ENCODE measurements at regions not wholly inside any gene's neighbourhood (a gene's known extent, or its start where the extent isn't known, plus 50 kb on each side); places are given as distances from the start of the nearest gene placed in this dataset.

DNA sequence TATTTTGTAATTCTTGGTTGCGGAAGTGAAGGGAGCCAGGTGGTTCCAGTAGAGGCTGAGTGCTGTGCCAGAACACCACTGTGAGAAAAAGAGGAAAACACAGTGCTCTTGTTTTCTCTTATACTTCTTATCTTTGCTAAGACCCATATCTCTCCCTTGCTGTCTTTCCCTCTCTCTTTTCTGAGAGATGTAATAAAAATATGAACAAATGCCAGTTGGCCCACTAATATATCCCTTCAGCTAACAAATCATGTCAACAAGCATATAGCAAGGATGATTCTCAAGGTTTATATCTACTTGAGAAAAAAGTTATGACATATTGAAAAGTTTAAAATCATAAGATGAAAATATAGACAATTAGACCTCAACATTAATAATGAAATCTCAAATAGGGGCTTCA lies 758.3 kb downstream of the HDGFL1 start:
- Mint-ChIP-seq H3K4me1 (peaks cover 2% of the 10 kb centered on the region), H3K9me3 (no peaks in the 10 kb centered on the region), H3K27me3 (ENCODE audit: insufficient read depth, low read depth) (no peaks in the 10 kb centered on the region), H3K4me3 (no peak overlapping the region), H3K36me3 (no peaks in the 10 kb centered on the region), H3K27ac (no peak overlapping the region)
- H3K9ac ChIP-seq: no peak overlapping the region
- no peaks in the 10 kb centered on the region for H3K27me3 ChIP-seq
- no peak overlapping the region for H3K4me3 ChIP-seq
- H3K4me2 ChIP-seq: no peak overlapping the region
- H3K4me1 ChIP-seq: no peaks in the 10 kb centered on the region
- no peak for DNase-seq (ENCODE audit: low spot score)
- H4K20me1 ChIP-seq (ENCODE audit: low read depth): no peaks in the 10 kb centered on the region
- H3K9me3 ChIP-seq (ENCODE audit: low read depth): no peaks in the 10 kb centered on the region
- H3F3A ChIP-seq (ENCODE audit: low read depth): no peaks in the 10 kb centered on the region
- TF ChIP-seq EZH2 (IDR thresholded peaks at IDR 0.05) (no peak), EZH2phosphoT487 (IDR thresholded peaks at IDR 0.05) (no peak)
- TF ChIP-seq, protein P1, sequence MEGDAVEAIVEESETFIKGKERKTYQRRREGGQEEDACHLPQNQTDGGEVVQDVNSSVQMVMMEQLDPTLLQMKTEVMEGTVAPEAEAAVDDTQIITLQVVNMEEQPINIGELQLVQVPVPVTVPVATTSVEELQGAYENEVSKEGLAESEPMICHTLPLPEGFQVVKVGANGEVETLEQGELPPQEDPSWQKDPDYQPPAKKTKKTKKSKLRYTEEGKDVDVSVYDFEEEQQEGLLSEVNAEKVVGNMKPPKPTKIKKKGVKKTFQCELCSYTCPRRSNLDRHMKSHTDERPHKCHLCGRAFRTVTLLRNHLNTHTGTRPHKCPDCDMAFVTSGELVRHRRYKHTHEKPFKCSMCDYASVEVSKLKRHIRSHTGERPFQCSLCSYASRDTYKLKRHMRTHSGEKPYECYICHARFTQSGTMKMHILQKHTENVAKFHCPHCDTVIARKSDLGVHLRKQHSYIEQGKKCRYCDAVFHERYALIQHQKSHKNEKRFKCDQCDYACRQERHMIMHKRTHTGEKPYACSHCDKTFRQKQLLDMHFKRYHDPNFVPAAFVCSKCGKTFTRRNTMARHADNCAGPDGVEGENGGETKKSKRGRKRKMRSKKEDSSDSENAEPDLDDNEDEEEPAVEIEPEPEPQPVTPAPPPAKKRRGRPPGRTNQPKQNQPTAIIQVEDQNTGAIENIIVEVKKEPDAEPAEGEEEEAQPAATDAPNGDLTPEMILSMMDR (IDR thresholded peaks at IDR 0.05): no peak
- no peaks in the 10 kb centered on the region for H3K79me2 ChIP-seq (ENCODE audit: low read depth)
- H3K36me3 ChIP-seq: no peaks in the 10 kb centered on the region
- no peak overlapping the region for H2AFZ ChIP-seq (replicated peaks)
- no peak overlapping the region for H3K27ac ChIP-seq

DNA sequence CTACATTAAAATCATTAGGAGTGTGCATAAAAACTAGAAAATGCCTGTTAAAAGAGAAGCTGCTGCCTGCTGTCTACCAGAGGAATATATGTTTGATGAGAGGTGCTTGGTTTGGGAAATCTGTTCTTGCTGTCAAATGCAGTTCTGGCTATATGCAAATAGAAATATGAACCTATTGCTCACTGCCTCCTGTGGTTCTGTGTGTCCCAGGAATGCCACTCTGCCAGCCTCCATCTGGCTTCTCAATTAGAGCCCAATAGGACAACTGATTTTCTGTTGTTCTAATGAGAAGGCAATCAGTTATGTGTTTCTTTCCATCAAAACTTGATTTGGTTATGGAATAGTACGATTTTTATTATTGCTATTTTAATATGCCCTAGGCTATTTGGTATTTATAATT lies 759.7 kb downstream of the HDGFL1 start:
- Histone ChIP-seq H3F3A (ENCODE audit: low read depth) (no peaks in the 10 kb centered on the region), H3K27ac (no peak overlapping the region), H3K9ac (no peak overlapping the region), H3K36me3 (no peaks in the 10 kb centered on the region), H3K4me1 (no peaks in the 10 kb centered on the region), H2AFZ (replicated peaks) (no peak overlapping the region), H3K9me3 (ENCODE audit: low read depth) (no peaks in the 10 kb centered on the region), H3K27me3 (no peaks in the 10 kb centered on the region), H3K4me3 (no peak overlapping the region), H3K4me2 (no peak overlapping the region), H3K79me2 (ENCODE audit: low read depth) (no peaks in the 10 kb centered on the region), H4K20me1 (ENCODE audit: low read depth) (no peaks in the 10 kb centered on the region)
- Mint-ChIP-seq H3K36me3 (no peaks in the 10 kb centered on the region), H3K4me1 (peaks cover 2% of the 10 kb centered on the region), H3K27me3 (ENCODE audit: insufficient read depth, low read depth) (no peaks in the 10 kb centered on the region), H3K4me3 (no peak overlapping the region), H3K9me3 (no peaks in the 10 kb centered on the region), H3K27ac (no peak overlapping the region)
- no peak for DNase-seq (ENCODE audit: low spot score)
- TF ChIP-seq EZH2 (IDR thresholded peaks at IDR 0.05) (no peak), EZH2phosphoT487 (IDR thresholded peaks at IDR 0.05) (no peak)
- TF ChIP-seq, protein P1 (IDR thresholded peaks at IDR 0.05): no peak

DNA sequence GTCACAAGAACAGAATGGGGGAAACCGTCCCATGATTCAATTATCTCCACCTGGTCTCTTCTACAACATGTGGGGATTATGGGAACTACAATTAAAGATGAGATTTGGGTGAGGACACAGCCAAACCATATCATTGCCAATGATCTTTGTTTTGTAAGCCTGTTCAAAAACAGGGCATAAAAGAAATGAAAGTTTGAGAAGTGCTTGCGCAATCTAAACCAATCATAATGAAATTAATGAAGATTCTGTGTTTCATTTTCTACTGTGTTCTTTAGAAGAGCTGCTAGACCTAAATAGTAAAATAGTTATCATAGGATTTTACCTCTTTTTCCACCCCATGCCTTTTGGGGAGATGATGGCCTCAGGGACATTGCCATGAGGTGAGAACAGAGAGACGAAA lies 761.3 kb downstream of the HDGFL1 start:
- no peak overlapping the region for H2AFZ ChIP-seq (replicated peaks)
- TF ChIP-seq EZH2 (IDR thresholded peaks at IDR 0.05): no peak
- TF ChIP-seq EZH2phosphoT487 (IDR thresholded peaks at IDR 0.05): no peak
- TF ChIP-seq, protein P1 (IDR thresholded peaks at IDR 0.05): no peak
- no peaks in the 10 kb centered on the region for H3K79me2 ChIP-seq (ENCODE audit: low read depth)
- no peaks in the 10 kb centered on the region for H3F3A ChIP-seq (ENCODE audit: low read depth)
- no peaks in the 10 kb centered on the region for H3K4me1 ChIP-seq
- H4K20me1 ChIP-seq (ENCODE audit: low read depth): no peaks in the 10 kb centered on the region
- DNase-seq (ENCODE audit: low spot score): no peak
- no peak overlapping the region for H3K4me3 ChIP-seq
- H3K4me2 ChIP-seq: no peak overlapping the region
- no peak overlapping the region for H3K27ac ChIP-seq
- Mint-ChIP-seq H3K9me3 (no peaks in the 10 kb centered on the region), H3K27ac (no peak overlapping the region), H3K4me3 (no peak overlapping the region), H3K4me1 (peaks cover 2% of the 10 kb centered on the region), H3K36me3 (no peaks in the 10 kb centered on the region), H3K27me3 (ENCODE audit: insufficient read depth, low read depth) (no peaks in the 10 kb centered on the region)
- no peaks in the 10 kb centered on the region for H3K36me3 ChIP-seq
- no peaks in the 10 kb centered on the region for H3K9me3 ChIP-seq (ENCODE audit: low read depth)
- H3K9ac ChIP-seq: no peak overlapping the region
- H3K27me3 ChIP-seq: no peaks in the 10 kb centered on the region

DNA sequence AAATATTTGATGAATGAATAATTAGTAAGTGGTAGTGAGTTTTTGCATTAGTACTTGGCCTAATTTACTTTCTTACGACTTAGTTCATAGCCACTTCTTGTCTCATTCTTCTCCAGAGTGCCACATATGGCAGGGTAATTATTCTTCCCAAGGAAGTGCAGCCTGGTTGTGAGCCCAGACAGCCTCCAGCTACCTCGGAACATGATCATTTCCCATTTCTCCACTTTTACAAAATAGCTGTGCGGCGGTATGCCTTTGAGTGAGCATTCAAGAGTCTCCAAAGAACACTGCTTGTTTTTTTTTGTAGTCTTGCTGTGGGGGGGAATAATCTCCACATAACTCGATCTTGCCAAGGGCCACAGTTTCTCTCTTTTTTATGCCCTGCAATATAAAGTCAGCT lies 765.0 kb downstream of the HDGFL1 start:
- H3K79me2 ChIP-seq (ENCODE audit: low read depth): no peaks in the 10 kb centered on the region
- no peaks in the 10 kb centered on the region for H3K36me3 ChIP-seq
- H2AFZ ChIP-seq (replicated peaks): no peak overlapping the region
- TF ChIP-seq, protein P1 (IDR thresholded peaks at IDR 0.05): no peak
- no peak for TF ChIP-seq EZH2 (IDR thresholded peaks at IDR 0.05)
- no peak for TF ChIP-seq EZH2phosphoT487 (IDR thresholded peaks at IDR 0.05)
- H3K27ac ChIP-seq: no peak overlapping the region
- no peaks in the 10 kb centered on the region for H3K9me3 ChIP-seq (ENCODE audit: low read depth)
- no peak overlapping the region for H3K27ac Mint-ChIP-seq
- no peak overlapping the region for H3K4me2 ChIP-seq
- H4K20me1 ChIP-seq (ENCODE audit: low read depth): no peaks in the 10 kb centered on the region
- no peaks in the 10 kb centered on the region for H3K4me1 ChIP-seq
- no peak for DNase-seq (ENCODE audit: low spot score)
- no peak overlapping the region for H3K4me3 ChIP-seq
- no peaks in the 10 kb centered on the region for H3K36me3 Mint-ChIP-seq
- no peaks in the 10 kb centered on the region for H3F3A ChIP-seq (ENCODE audit: low read depth)
- no peak overlapping the region for H3K9ac ChIP-seq
- H3K27me3 ChIP-seq: no peaks in the 10 kb centered on the region
- H3K4me1 Mint-ChIP-seq: peaks cover 10% of the 10 kb centered on the region
- H3K4me3 Mint-ChIP-seq: no peak overlapping the region
- no peaks in the 10 kb centered on the region for H3K9me3 Mint-ChIP-seq
- no peaks in the 10 kb centered on the region for H3K27me3 Mint-ChIP-seq (ENCODE audit: insufficient read depth, low read depth)

Data from neural progenitor cell (in vitro differentiated cells).